ENCODE measurements at regions not wholly inside any gene's neighbourhood (a gene's known extent, or its start where the extent isn't known, plus 50 kb on each side); places are given as distances from the start of the nearest gene placed in this dataset.

DNA sequence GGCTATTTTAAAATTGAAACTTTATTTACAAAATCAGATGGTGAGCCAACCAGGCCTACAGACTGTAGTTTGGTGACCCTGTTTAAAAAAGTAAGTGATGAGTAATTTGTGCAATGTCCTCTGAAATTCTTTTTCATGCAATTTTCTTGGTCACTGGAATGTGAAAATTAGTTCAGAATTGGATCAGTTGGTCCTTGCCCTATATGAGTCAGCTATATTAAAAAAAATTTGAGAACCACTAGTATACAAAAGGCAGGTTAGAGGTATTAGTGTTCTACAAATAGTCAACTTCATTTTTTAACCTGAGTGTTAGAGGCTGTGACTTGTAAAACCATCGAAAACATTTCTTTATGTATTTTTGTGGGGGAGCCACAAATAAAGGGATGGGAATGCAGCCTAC lies 91.1 kb upstream of the NXPH2 start:
- TF ChIP-seq, protein P1, sequence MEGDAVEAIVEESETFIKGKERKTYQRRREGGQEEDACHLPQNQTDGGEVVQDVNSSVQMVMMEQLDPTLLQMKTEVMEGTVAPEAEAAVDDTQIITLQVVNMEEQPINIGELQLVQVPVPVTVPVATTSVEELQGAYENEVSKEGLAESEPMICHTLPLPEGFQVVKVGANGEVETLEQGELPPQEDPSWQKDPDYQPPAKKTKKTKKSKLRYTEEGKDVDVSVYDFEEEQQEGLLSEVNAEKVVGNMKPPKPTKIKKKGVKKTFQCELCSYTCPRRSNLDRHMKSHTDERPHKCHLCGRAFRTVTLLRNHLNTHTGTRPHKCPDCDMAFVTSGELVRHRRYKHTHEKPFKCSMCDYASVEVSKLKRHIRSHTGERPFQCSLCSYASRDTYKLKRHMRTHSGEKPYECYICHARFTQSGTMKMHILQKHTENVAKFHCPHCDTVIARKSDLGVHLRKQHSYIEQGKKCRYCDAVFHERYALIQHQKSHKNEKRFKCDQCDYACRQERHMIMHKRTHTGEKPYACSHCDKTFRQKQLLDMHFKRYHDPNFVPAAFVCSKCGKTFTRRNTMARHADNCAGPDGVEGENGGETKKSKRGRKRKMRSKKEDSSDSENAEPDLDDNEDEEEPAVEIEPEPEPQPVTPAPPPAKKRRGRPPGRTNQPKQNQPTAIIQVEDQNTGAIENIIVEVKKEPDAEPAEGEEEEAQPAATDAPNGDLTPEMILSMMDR (IDR thresholded peaks at IDR 0.05): no peak
- TF ChIP-seq, protein P2, sequence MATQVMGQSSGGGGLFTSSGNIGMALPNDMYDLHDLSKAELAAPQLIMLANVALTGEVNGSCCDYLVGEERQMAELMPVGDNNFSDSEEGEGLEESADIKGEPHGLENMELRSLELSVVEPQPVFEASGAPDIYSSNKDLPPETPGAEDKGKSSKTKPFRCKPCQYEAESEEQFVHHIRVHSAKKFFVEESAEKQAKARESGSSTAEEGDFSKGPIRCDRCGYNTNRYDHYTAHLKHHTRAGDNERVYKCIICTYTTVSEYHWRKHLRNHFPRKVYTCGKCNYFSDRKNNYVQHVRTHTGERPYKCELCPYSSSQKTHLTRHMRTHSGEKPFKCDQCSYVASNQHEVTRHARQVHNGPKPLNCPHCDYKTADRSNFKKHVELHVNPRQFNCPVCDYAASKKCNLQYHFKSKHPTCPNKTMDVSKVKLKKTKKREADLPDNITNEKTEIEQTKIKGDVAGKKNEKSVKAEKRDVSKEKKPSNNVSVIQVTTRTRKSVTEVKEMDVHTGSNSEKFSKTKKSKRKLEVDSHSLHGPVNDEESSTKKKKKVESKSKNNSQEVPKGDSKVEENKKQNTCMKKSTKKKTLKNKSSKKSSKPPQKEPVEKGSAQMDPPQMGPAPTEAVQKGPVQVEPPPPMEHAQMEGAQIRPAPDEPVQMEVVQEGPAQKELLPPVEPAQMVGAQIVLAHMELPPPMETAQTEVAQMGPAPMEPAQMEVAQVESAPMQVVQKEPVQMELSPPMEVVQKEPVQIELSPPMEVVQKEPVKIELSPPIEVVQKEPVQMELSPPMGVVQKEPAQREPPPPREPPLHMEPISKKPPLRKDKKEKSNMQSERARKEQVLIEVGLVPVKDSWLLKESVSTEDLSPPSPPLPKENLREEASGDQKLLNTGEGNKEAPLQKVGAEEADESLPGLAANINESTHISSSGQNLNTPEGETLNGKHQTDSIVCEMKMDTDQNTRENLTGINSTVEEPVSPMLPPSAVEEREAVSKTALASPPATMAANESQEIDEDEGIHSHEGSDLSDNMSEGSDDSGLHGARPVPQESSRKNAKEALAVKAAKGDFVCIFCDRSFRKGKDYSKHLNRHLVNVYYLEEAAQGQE (IDR thresholded peaks at IDR 0.05; ENCODE audit: insufficient read depth in 1 of 2, low read depth in 2 of 2, low read length in 1 of 2): no peak
- TF ChIP-seq TCF7L2 (IDR thresholded peaks at IDR 0.05; ENCODE audit: low read depth, low read length) (no peak), POLR2AphosphoS5 (IDR thresholded peaks at IDR 0.05; ENCODE audit: low read depth, low read length) (no peak), SIN3A (IDR thresholded peaks at IDR 0.05; ENCODE audit: borderline replicate concordance, insufficient read depth, low read depth, low read length) (no peak)
